HEK293 (cell line): ENCODE measurements at regions not wholly inside any gene's neighbourhood (a gene's known extent, or its start where the extent isn't known, plus 50 kb on each side); places are given as distances from the start of the nearest gene placed in this dataset.

ENCODE experiments used
- CTCF ChIA-PET: fragments of 350-600 bp; formaldehyde crosslinking; extraction: SDS; loops from one replicate; lab custom pipeline; 2021; ENCODE audit warnings: antibody characterized with exemption; lab: Yijun Ruan, JAX
- POLR2A ChIA-PET: fragments of 300-600 bp; formaldehyde crosslinking; extraction: SDS; loops from one replicate; lab custom pipeline; 2020; ENCODE audit warnings: antibody characterized with exemption, inconsistent platforms; lab: Yijun Ruan, JAX
- H3K27ac ChIP-seq: fragments of 200-500 bp; sonication (Bioruptor generic); 2 replicates; pipeline ENCODE4 v1.5.1; 2014; ENCODE audit warnings: low read depth, low read length, control low read depth, inconsistent platforms; ENCODE audit errors: extremely low read depth
- H3K36me3 ChIP-seq, 2 experiments: fragments of 200-500 bp in 1 of 2; sonication (Bioruptor generic) in 1 of 2; 1 replicate in 1 of 2; 2 replicates in 1 of 2; pipeline ENCODE4 v1.5.1; 2014 to 2017; ENCODE audit warnings: inconsistent platforms in 2 of 2, low read length in 2 of 2; ENCODE audit not compliant: control insufficient read depth in 2 of 2, insufficient read depth in 1 of 2
- H3K4me1 ChIP-seq: fragments of 200-500 bp; sonication (Bioruptor generic); 2 replicates; pipeline ENCODE4 v1.5.1; 2014; ENCODE audit warnings: mild to moderate bottlenecking, low read length, inconsistent platforms; ENCODE audit not compliant: control insufficient read depth, insufficient read depth
- H3K4me3 ChIP-seq: 2 replicates; pipeline ENCODE4 v1.5.1; 2011; ENCODE audit warnings: low read depth, mild to moderate bottlenecking, control low read depth, low read length, moderate library complexity
- H3K9me3 ChIP-seq: fragments of 200-500 bp; sonication (Bioruptor generic); 2 replicates; pipeline ENCODE4 v1.5.1; 2014; ENCODE audit warnings: low read depth, low read length, inconsistent platforms; ENCODE audit not compliant: control insufficient read depth, insufficient read depth
- KLF16 ChIP-seq: fragments of 450-650 bp; formaldehyde crosslinking; IDR thresholded peaks from 2 replicates; pipeline ENCODE4 v1.5.1; 2017; ENCODE audit warnings: missing biosample characterization, missing genetic modification characterization
- WT1 ChIP-seq: fragments of 450-650 bp; formaldehyde crosslinking; IDR thresholded peaks from 2 replicates; pipeline ENCODE4 v1.5.1; 2016; ENCODE audit warnings: missing biosample characterization, missing genetic modification characterization
- ZNF175 ChIP-seq: fragments of 450-650 bp; formaldehyde crosslinking; IDR thresholded peaks from 2 replicates; pipeline ENCODE4 v1.5.1; 2016; ENCODE audit warnings: missing biosample characterization, missing genetic modification characterization
- ZNF239 ChIP-seq: fragments of 450-650 bp; formaldehyde crosslinking; IDR thresholded peaks from 2 replicates; pipeline ENCODE4 v1.5.1; 2016; ENCODE audit warnings: missing biosample characterization, missing genetic modification characterization
- ZNF274 ChIP-seq, 2 experiments: fragments of 200-500 bp in 1 of 2; fragments of 450-650 bp in 1 of 2; sonication (Bioruptor generic) in 1 of 2; formaldehyde crosslinking in 1 of 2; IDR thresholded peaks; 2 replicates each; pipeline versions ENCODE4 v1.5.1 to v1.6.1; 2014 to 2016; ENCODE audit warnings: borderline replicate concordance in 1 of 2, inconsistent platforms in 1 of 2, low read length in 1 of 2, missing biosample characterization in 1 of 2, missing genetic modification characterization in 1 of 2
- ZNF48 ChIP-seq: fragments of 450-650 bp; formaldehyde crosslinking; IDR thresholded peaks from 2 replicates; pipeline ENCODE4 v1.5.1; 2016; ENCODE audit warnings: missing biosample characterization, missing genetic modification characterization
- ZNF529 ChIP-seq: fragments of 450-650 bp; formaldehyde crosslinking; IDR thresholded peaks from 2 replicates; pipeline ENCODE4 v1.5.1; 2017; ENCODE audit warnings: missing genetic modification characterization, missing biosample characterization; ENCODE audit not compliant: insufficient replicate concordance
- ZNF585B ChIP-seq: fragments of 450-650 bp; formaldehyde crosslinking; IDR thresholded peaks from 2 replicates; pipeline ENCODE4 v1.5.1; 2016; ENCODE audit warnings: missing biosample characterization, missing genetic modification characterization
- ZNF670 ChIP-seq: fragments of 450-650 bp; formaldehyde crosslinking; IDR thresholded peaks from 2 replicates; pipeline ENCODE4 v1.5.1; 2016; ENCODE audit warnings: missing biosample characterization, missing genetic modification characterization, low read depth
- ZNF768 ChIP-seq: fragments of 450-650 bp; formaldehyde crosslinking; IDR thresholded peaks from 2 replicates; pipeline ENCODE4 v1.5.1; 2018; ENCODE audit warnings: missing biosample characterization, mild to moderate bottlenecking, missing genetic modification characterization
- ZSCAN30 ChIP-seq: fragments of 450-650 bp; IDR thresholded peaks from 2 replicates; pipeline ENCODE4 v1.5.1; 2018; ENCODE audit warnings: missing biosample characterization, mild to moderate bottlenecking, missing genetic modification characterization, moderate library complexity
- TF ChIP-seq, protein P1 (sequence below): fragments of 450-650 bp; formaldehyde crosslinking; IDR thresholded peaks from 2 replicates; pipeline ENCODE4 v1.5.1; 2016; ENCODE audit warnings: missing biosample characterization, missing genetic modification characterization
- TF ChIP-seq, protein P2 (sequence below): fragments of 450-650 bp; formaldehyde crosslinking; IDR thresholded peaks from 2 replicates; pipeline ENCODE4; 2016; ENCODE audit warnings: missing biosample characterization, missing genetic modification characterization
- TF ChIP-seq, protein P3 (sequence below): fragments of 450-650 bp; formaldehyde crosslinking; IDR thresholded peaks from 2 replicates; pipeline ENCODE4 v1.5.1; 2017; ENCODE audit warnings: missing biosample characterization, missing genetic modification characterization
- TF ChIP-seq, protein P4 (sequence below): fragments of 450-650 bp; formaldehyde crosslinking; IDR thresholded peaks from 2 replicates; pipeline ENCODE4 v1.5.1; 2016; ENCODE audit warnings: missing biosample characterization, missing genetic modification characterization
- TF ChIP-seq, protein P5 (sequence below): IDR thresholded peaks from 2 replicates; pipeline ENCODE4 v1.6.1; 2011; ENCODE audit warnings: mild to moderate bottlenecking, low read depth, low read length, borderline replicate concordance
- TF ChIP-seq, protein P6 (sequence below): fragments of 450-650 bp; formaldehyde crosslinking; IDR thresholded peaks from 2 replicates; pipeline ENCODE4 v1.5.1; 2016; ENCODE audit warnings: missing biosample characterization, missing genetic modification characterization
- TF ChIP-seq, protein P7 (sequence below): fragments of 450-650 bp; formaldehyde crosslinking; IDR thresholded peaks from 2 replicates; pipeline ENCODE4 v1.5.1; 2016; ENCODE audit warnings: missing biosample characterization, missing genetic modification characterization

DNA sequence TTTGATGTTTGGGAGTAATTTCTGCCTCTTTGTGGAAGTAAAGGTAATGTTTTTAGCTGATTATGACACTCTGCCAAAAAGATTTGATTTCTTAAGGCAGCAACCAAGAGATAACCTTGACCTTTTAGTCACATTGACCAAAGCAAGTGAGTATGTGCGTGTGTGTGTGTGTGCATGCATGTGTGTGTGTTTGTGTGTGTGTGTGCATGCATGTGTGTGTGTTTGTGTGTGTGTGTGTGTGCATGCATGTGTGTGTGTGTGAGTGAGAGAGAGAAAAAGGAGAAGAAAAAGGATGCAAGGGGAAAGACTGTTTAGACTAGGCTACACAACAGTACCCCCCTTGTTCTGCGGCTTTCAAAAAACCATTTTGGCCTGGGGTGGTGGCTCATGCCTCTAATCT lies 88.1 kb upstream of the NPVF start:
- Histone ChIP-seq H3K9me3 (no peaks in the 10 kb centered on the region), H3K36me3 (no peaks in the 10 kb centered on the region), H3K4me3 (no peak overlapping the region), H3K27ac (no peak overlapping the region), H3K4me1 (peaks cover 13% of the 10 kb centered on the region)
- POLR2A ChIA-PET = no interaction called here
- TF ChIP-seq KLF16 (no peak), ZNF175 (tag by site-specific recombination) (no peak), ZNF768 (tag by site-specific recombination) (no peak)
- TF ChIP-seq, protein P1, sequence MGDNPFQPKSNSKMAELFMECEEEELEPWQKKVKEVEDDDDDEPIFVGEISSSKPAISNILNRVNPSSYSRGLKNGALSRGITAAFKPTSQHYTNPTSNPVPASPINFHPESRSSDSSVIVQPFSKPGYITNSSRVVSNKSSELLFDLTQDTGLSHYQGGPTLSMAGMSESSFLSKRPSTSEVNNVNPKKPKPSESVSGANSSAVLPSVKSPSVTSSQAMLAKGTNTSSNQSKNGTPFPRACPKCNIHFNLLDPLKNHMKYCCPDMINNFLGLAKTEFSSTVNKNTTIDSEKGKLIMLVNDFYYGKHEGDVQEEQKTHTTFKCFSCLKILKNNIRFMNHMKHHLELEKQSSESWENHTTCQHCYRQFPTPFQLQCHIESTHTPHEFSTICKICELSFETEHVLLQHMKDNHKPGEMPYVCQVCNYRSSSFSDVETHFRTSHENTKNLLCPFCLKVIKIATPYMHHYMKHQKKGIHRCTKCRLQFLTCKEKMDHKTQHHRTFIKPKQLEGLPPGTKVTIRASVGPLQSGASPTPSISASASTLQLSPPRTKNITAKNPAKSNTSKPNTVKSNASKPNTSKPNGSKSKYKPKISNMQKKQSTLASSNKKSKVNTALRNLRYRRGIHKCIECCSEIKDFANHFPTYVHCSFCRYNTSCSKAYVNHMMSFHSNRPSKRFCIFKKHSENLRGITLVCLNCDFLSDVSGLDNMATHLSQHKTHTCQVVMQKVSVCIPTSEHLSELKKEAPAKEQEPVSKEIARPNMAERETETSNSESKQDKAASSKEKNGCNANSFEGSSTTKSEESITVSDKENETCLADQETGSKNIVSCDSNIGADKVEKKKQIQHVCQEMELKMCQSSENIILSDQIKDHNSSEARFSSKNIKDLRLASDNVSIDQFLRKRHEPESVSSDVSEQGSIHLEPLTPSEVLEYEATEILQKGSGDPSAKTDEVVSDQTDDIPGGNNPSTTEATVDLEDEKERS (tag by site-specific recombination) = no peak
- TF ChIP-seq, protein P2, sequence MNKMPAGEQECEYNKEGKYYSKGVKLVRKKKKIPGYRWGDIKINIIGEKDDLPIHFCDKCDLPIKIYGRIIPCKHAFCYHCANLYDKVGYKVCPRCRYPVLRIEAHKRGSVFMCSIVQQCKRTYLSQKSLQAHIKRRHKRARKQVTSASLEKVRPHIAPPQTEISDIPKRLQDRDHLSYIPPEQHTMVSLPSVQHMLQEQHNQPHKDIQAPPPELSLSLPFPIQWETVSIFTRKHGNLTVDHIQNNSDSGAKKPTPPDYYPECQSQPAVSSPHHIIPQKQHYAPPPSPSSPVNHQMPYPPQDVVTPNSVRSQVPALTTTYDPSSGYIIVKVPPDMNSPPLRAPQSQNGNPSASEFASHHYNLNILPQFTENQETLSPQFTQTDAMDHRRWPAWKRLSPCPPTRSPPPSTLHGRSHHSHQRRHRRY (tag by site-specific recombination) = 0 out of 2 replicates have a peak, but pooled peaks have one; percentile 34
- TF ChIP-seq, protein P3, sequence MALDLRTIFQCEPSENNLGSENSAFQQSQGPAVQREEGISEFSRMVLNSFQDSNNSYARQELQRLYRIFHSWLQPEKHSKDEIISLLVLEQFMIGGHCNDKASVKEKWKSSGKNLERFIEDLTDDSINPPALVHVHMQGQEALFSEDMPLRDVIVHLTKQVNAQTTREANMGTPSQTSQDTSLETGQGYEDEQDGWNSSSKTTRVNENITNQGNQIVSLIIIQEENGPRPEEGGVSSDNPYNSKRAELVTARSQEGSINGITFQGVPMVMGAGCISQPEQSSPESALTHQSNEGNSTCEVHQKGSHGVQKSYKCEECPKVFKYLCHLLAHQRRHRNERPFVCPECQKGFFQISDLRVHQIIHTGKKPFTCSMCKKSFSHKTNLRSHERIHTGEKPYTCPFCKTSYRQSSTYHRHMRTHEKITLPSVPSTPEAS (tag by site-specific recombination) = peak; percentile 99
- CTCF ChIA-PET = interaction anchor here (0.7 to 1.4 kb wide), 2 partner anchors 15 to 161 kb away, joined by 3 to 8 read pairs; no protein-coding TSS in a partner anchor

DNA sequence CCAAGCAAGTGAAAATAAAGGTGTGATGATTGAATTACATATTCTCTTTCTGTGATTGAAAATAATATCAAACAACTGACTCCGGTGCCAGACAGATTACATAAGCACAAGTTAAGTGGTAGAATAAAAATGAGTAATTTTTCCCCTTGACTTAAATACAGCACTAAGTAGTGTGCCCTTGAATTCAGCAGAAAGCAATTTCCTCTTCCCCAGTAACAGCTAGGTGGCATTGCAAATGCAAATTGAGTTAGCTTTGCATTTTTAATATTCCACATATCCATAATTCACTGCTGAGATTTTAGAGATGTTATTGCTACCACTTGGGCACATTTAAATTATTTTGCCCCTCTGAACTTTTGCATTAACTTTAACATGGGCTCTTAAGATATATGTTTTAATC lies 89.8 kb upstream of the NPVF start:
- ChIA-PET POLR2A (no interaction called here), CTCF (interaction anchor here (1.2 kb wide), 2 partner anchors 16 to 58 kb away, joined by 3 read pairs; no protein-coding TSS in a partner anchor)
- H3K36me3 ChIP-seq = no peaks in the 10 kb centered on the region
- peaks cover 13% of the 10 kb centered on the region for H3K4me1 ChIP-seq
- no peaks in the 10 kb centered on the region for H3K9me3 ChIP-seq
- H3K27ac ChIP-seq = no peak overlapping the region
- H3K4me3 ChIP-seq = no peak overlapping the region
- no peak for TF ChIP-seq ZNF239 (tag by site-specific recombination)
- TF ChIP-seq ZNF48 = no peak
- TF ChIP-seq ZNF585B = no peak
- TF ChIP-seq, protein P4, sequence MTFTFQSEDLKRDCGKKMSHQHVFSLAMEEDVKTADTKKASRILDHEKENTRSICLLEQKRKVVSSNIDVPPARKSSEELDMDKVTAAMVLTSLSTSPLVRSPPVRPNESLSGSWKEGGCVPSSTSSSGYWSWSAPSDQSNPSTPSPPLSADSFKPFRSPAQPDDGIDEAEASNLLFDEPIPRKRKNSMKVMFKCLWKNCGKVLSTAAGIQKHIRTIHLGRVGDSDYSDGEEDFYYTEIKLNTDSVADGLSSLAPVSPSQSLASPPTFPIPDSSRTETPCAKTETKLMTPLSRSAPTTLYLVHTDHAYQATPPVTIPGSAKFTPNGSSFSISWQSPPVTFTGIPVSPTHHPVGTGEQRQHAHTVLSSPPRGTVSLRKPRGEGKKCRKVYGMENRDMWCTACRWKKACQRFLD (tag by site-specific recombination) = no peak
- TF ChIP-seq WT1 (tag by site-specific recombination) = no peak
- no peak for TF ChIP-seq ZNF529 (tag by site-specific recombination)
- TF ChIP-seq ZNF670 (tag by site-specific recombination) = no peak
- TF ChIP-seq, protein P5, sequence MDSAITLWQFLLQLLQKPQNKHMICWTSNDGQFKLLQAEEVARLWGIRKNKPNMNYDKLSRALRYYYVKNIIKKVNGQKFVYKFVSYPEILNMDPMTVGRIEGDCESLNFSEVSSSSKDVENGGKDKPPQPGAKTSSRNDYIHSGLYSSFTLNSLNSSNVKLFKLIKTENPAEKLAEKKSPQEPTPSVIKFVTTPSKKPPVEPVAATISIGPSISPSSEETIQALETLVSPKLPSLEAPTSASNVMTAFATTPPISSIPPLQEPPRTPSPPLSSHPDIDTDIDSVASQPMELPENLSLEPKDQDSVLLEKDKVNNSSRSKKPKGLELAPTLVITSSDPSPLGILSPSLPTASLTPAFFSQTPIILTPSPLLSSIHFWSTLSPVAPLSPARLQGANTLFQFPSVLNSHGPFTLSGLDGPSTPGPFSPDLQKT = no peak
- no peak for TF ChIP-seq ZNF274 (IDR thresholded peaks at IDR 0.05; ENCODE audit: low read length)
- TF ChIP-seq ZNF274 (tag by site-specific recombination; IDR thresholded peaks at IDR 0.05; ENCODE audit: borderline replicate concordance) = no peak
- TF ChIP-seq, protein P6, sequence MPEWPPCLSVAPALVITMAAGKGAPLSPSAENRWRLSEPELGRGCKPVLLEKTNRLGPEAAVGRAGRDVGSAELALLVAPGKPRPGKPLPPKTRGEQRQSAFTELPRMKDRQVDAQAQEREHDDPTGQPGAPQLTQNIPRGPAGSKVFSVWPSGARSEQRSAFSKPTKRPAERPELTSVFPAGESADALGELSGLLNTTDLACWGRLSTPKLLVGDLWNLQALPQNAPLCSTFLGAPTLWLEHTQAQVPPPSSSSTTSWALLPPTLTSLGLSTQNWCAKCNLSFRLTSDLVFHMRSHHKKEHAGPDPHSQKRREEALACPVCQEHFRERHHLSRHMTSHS = no peak
- no peak for TF ChIP-seq ZSCAN30 (tag by site-specific recombination)
- TF ChIP-seq, protein P7, sequence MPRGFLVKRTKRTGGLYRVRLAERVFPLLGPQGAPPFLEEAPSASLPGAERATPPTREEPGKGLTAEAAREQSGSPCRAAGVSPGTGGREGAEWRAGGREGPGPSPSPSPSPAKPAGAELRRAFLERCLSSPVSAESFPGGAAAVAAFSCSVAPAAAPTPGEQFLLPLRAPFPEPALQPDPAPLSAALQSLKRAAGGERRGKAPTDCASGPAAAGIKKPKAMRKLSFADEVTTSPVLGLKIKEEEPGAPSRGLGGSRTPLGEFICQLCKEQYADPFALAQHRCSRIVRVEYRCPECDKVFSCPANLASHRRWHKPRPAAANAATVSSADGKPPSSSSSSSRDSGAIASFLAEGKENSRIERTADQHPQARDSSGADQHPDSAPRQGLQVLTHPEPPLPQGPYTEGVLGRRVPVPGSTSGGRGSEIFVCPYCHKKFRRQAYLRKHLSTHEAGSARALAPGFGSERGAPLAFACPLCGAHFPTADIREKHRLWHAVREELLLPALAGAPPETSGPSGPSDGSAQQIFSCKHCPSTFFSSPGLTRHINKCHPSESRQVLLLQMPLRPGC (tag by site-specific recombination) = no peak
